Karpas-422 (cell line): ENCODE measurements at regions not wholly inside any gene's neighbourhood (a gene's known extent, or its start where the extent isn't known, plus 50 kb on each side); places are given as distances from the start of the nearest gene placed in this dataset.

Experiments used
- DNase-seq: peaks from one replicate; pipeline ENCODE4 v3.0.0-alpha.2; 2015
- H2AFZ ChIP-seq: fragments of 200-600 bp; sonication (generic); 2 replicates; pipeline ENCODE4 v1.6.1; 2014; ENCODE audit warnings: antibody characterized with exemption, low read length, mixed read lengths
- H3K27ac ChIP-seq: fragments of 200-600 bp; sonication (generic); 2 replicates; pipeline ENCODE4 v1.5.1; 2014; ENCODE audit warnings: mild to moderate bottlenecking, low read length, moderate library complexity
- H3K27me3 ChIP-seq: fragments of 200-600 bp; sonication (generic); 2 replicates; pipeline ENCODE4 v1.6.1; 2014; ENCODE audit warnings: low read length, mixed read lengths
- H3K36me3 ChIP-seq: fragments of 200-600 bp; sonication (generic); 2 replicates; pipeline ENCODE4 v1.6.1; 2014; ENCODE audit warnings: low read length, mixed read lengths; ENCODE audit not compliant: insufficient read depth
- H3K4me1 ChIP-seq: fragments of 200-600 bp; sonication (generic); 2 replicates; pipeline ENCODE4 v1.6.1; 2014; ENCODE audit warnings: mild to moderate bottlenecking, low read length, mixed read lengths
- H3K4me2 ChIP-seq: fragments of 200-600 bp; sonication (generic); 2 replicates; pipeline ENCODE4 v1.6.1; 2014; ENCODE audit warnings: low read length, low read depth, mild to moderate bottlenecking; ENCODE audit not compliant: poor library complexity, severe bottlenecking
- H3K4me3 ChIP-seq: fragments of 200-600 bp; sonication (generic); 2 replicates; pipeline ENCODE4 v1.5.1; 2014; ENCODE audit warnings: mild to moderate bottlenecking, antibody characterized with exemption, low read length, mixed read lengths
- H3K79me2 ChIP-seq: fragments of 200-600 bp; sonication (generic); 2 replicates; pipeline ENCODE4 v1.6.1; 2014; ENCODE audit warnings: mild to moderate bottlenecking, low read length, mixed read lengths
- H3K9ac ChIP-seq: fragments of 200-600 bp; sonication (generic); 2 replicates; pipeline ENCODE4 v1.6.0; 2014; ENCODE audit warnings: low read length
- H3K9me2 ChIP-seq: fragments of 200-600 bp; sonication (generic), shearing (Covaris generic); replicated peaks from 2 replicates; pipeline ENCODE4 v1.6.0; 2014; ENCODE audit warnings: mild to moderate bottlenecking, low read length, moderate library complexity; ENCODE audit not compliant: insufficient read depth
- H3K9me3 ChIP-seq: fragments of 300-700, 200-600 bp; sonication (generic); 2 replicates; pipeline ENCODE4 v1.6.1; 2014; ENCODE audit warnings: low read length, mixed read lengths
- H4K20me1 ChIP-seq: fragments of 200-600 bp; sonication (generic); 2 replicates; pipeline ENCODE4 v1.6.1; 2014; ENCODE audit warnings: mild to moderate bottlenecking, antibody characterized with exemption, low read length, low read depth; ENCODE audit not compliant: insufficient read depth

GRCh38 chr3:174596447-174596982 lies 262.6 kb upstream of the NAALADL2 start:
- Histone ChIP-seq H3K79me2 (no peaks in the 10 kb centered on the region), H4K20me1 (no peaks in the 10 kb centered on the region), H2AFZ (no peak overlapping the region), H3K9me2 (no peaks in the 10 kb centered on the region), H3K27me3 (no peaks in the 10 kb centered on the region), H3K4me3 (no peak overlapping the region), H3K4me2 (no peak overlapping the region), H3K9me3 (peaks cover 18% of the 10 kb centered on the region), H3K4me1 (no peaks in the 10 kb centered on the region), H3K36me3 (no peaks in the 10 kb centered on the region), H3K27ac (no peak overlapping the region), H3K9ac (no peak overlapping the region)
- DNase-seq, result no peak

- H3K4me1 ChIP-seq, result no peaks in the 10 kb centered on the region
- no peak overlapping the region for H2AFZ ChIP-seq
- no peak overlapping the region for H3K9ac ChIP-seq
- peaks cover 10% of the 10 kb centered on the region for H3K9me3 ChIP-seq
- H3K36me3 ChIP-seq, result no peaks in the 10 kb centered on the region
- H3K4me3 ChIP-seq, result no peak overlapping the region
- no peak overlapping the region for H3K27ac ChIP-seq
- DNase-seq, result no peak
- no peaks in the 10 kb centered on the region for H3K79me2 ChIP-seq
- H3K9me2 ChIP-seq, result no peaks in the 10 kb centered on the region
- H3K4me2 ChIP-seq, result no peak overlapping the region
- no peaks in the 10 kb centered on the region for H3K27me3 ChIP-seq
- no peaks in the 10 kb centered on the region for H4K20me1 ChIP-seq
Observed at GRCh38 chr3:174598885-174599439, 260.2 kb upstream of the NAALADL2 start.

GRCh38 chr3:174613173-174613572 lies 246.0 kb upstream of the NAALADL2 start:
- Histone ChIP-seq H3K9me2 (no peaks in the 10 kb centered on the region), H3K79me2 (no peaks in the 10 kb centered on the region)

GRCh38 chr3:174614036-174614435 lies 245.1 kb upstream of the NAALADL2 start:
- no peak overlapping the region for H3K4me2 ChIP-seq
- no peaks in the 10 kb centered on the region for H3K36me3 ChIP-seq
- no peaks in the 10 kb centered on the region for H4K20me1 ChIP-seq
- H3K9me3 ChIP-seq, result peaks cover 17% of the 10 kb centered on the region
- no peak overlapping the region for H3K9ac ChIP-seq
- H3K27ac ChIP-seq, result no peak overlapping the region
- DNase-seq, result no peak
- no peak overlapping the region for H3K4me3 ChIP-seq
- H3K79me2 ChIP-seq, result no peaks in the 10 kb centered on the region
- H3K27me3 ChIP-seq, result no peaks in the 10 kb centered on the region
- H3K4me1 ChIP-seq, result no peaks in the 10 kb centered on the region
- no peak overlapping the region for H2AFZ ChIP-seq
- H3K9me2 ChIP-seq, result no peaks in the 10 kb centered on the region

More at GRCh38 chr3:174613173-174613572, 246.0 kb upstream of the NAALADL2 start:
- H3K27me3 ChIP-seq, result no peaks in the 10 kb centered on the region
- H3K4me3 ChIP-seq, result no peak overlapping the region
- no peaks in the 10 kb centered on the region for H4K20me1 ChIP-seq
- no peak for DNase-seq
- no peak overlapping the region for H3K27ac ChIP-seq
- no peaks in the 10 kb centered on the region for H3K36me3 ChIP-seq
- H3K4me1 ChIP-seq, result no peaks in the 10 kb centered on the region
- peaks cover 17% of the 10 kb centered on the region for H3K9me3 ChIP-seq
- H3K4me2 ChIP-seq, result no peak overlapping the region
- no peak overlapping the region for H2AFZ ChIP-seq
- no peak overlapping the region for H3K9ac ChIP-seq

GRCh38 chr3:174618368-174619080 lies 240.6 kb upstream of the NAALADL2 start:
- Histone ChIP-seq H3K9me2 (no peaks in the 10 kb centered on the region), H3K36me3 (no peaks in the 10 kb centered on the region), H3K4me2 (no peak overlapping the region), H3K27me3 (no peaks in the 10 kb centered on the region), H3K4me1 (no peaks in the 10 kb centered on the region), H2AFZ (no peak overlapping the region), H3K27ac (no peak overlapping the region), H3K79me2 (no peaks in the 10 kb centered on the region), H3K9ac (no peak overlapping the region), H3K9me3 (peaks cover 12% of the 10 kb centered on the region), H4K20me1 (no peaks in the 10 kb centered on the region), H3K4me3 (no peak overlapping the region)
- DNase-seq, result no peak

GRCh38 chr3:174619239-174619638 lies 239.9 kb upstream of the NAALADL2 start:
- Histone ChIP-seq H3K4me1 (no peaks in the 10 kb centered on the region), H3K27ac (no peak overlapping the region), H3K79me2 (no peaks in the 10 kb centered on the region), H3K4me3 (no peak overlapping the region), H3K9me3 (peaks cover 12% of the 10 kb centered on the region; the same call in 1 of the 2 replicates), H3K4me2 (no peak overlapping the region), H3K27me3 (no peaks in the 10 kb centered on the region), H3K9me2 (no peaks in the 10 kb centered on the region), H3K36me3 (no peaks in the 10 kb centered on the region), H2AFZ (no peak overlapping the region), H3K9ac (no peak overlapping the region), H4K20me1 (no peaks in the 10 kb centered on the region)
- no peak for DNase-seq

- Histone ChIP-seq H2AFZ (no peak overlapping the region), H3K4me2 (no peak overlapping the region)
Observed at GRCh38 chr3:174620138-174620537, 239.0 kb upstream of the NAALADL2 start.

GRCh38 chr3:174620855-174621472 lies 238.2 kb upstream of the NAALADL2 start:
- Histone ChIP-seq H3K9ac (no peak overlapping the region), H3K27me3 (no peaks in the 10 kb centered on the region), H2AFZ (no peak overlapping the region), H3K4me1 (no peaks in the 10 kb centered on the region), H3K36me3 (no peaks in the 10 kb centered on the region), H4K20me1 (no peaks in the 10 kb centered on the region), H3K9me2 (no peaks in the 10 kb centered on the region), H3K27ac (no peak overlapping the region), H3K79me2 (no peaks in the 10 kb centered on the region), H3K4me3 (no peak overlapping the region), H3K9me3 (peaks cover 12% of the 10 kb centered on the region; the same call in 1 of the 2 replicates), H3K4me2 (no peak overlapping the region)
- DNase-seq, result no peak

More at GRCh38 chr3:174620138-174620537, 239.0 kb upstream of the NAALADL2 start:
- no peak for DNase-seq
- Histone ChIP-seq H3K9ac (no peak overlapping the region), H3K36me3 (no peaks in the 10 kb centered on the region), H3K27ac (no peak overlapping the region), H3K4me1 (no peaks in the 10 kb centered on the region), H4K20me1 (no peaks in the 10 kb centered on the region), H3K9me3 (peaks cover 12% of the 10 kb centered on the region; the same call in 1 of the 2 replicates), H3K27me3 (no peaks in the 10 kb centered on the region), H3K79me2 (no peaks in the 10 kb centered on the region), H3K4me3 (no peak overlapping the region), H3K9me2 (no peaks in the 10 kb centered on the region)
